HCT116 (cell line): ENCODE measurements at regions not wholly inside any gene's neighbourhood (a gene's known extent, or its start where the extent isn't known, plus 50 kb on each side); places are given as distances from the start of the nearest gene placed in this dataset.

ENCODE experiments used
- ATAC-seq: fragments of 200-7000 bp; cut with Tn5 transposase; 2 replicates; pipeline ENCODE4 v1.9.1; 2020; ENCODE audit warnings: mild to moderate bottlenecking, moderate library complexity
- BruUV-seq: library from RNA; stranded (reverse); fragments of 400-500 nt; replicated peaks from 2 replicates; lab custom pipeline; 2021; lab: Mats Ljungman, UMichigan
- CTCF ChIA-PET: fragments of 300-600 bp; sonication (Branson Sonifier 250); formaldehyde crosslinking; loops from one replicate; lab custom pipeline; 2021; ENCODE audit warnings: antibody characterized with exemption; lab: Charles Lee
- POLR2A ChIA-PET: fragments of 300-600, 350-600 bp; sonication (Branson Sonifier 250); formaldehyde crosslinking; loops from one replicate; lab custom pipeline; 2021; ENCODE audit warnings: antibody characterized with exemption; lab: Charles Lee
- RAD21 ChIA-PET, 2 experiments: fragments of 300-600 bp; sonication (Branson Sonifier 250); formaldehyde crosslinking; loops; one replicate each; lab custom pipeline; 2023; ENCODE audit warnings: low total read pairs in 2 of 2; ENCODE audit not compliant: uncharacterized antibody in 2 of 2, unreplicated experiment in 2 of 2, low non-redundant PET in 1 of 2; lab: Charles Lee
- DNase-seq: peaks from one replicate; pipeline ENCODE4 v3.0.0-alpha.2; 2010; ENCODE audit warnings: low read depth, low spot score
- H2AFZ ChIP-seq: fragments of 200-600 bp; shearing (Covaris generic), sonication (generic); 2 replicates; pipeline ENCODE4 v1.6.1; 2017; ENCODE audit warnings: low read depth, mixed run types, mixed read lengths, antibody characterized with exemption, low read length; ENCODE audit not compliant: poor library complexity, severe bottlenecking
- H3K27ac ChIP-seq: 2 replicates; pipeline ENCODE4 v1.5.1; 2012; ENCODE audit warnings: low read depth, low read length
- H3K27me3 ChIP-seq: fragments of 200-600 bp; sonication (generic); 2 replicates; pipeline ENCODE4 v1.6.1; 2016; ENCODE audit warnings: mixed run types, low read length, mixed read lengths; ENCODE audit not compliant: insufficient read depth
- H3K36me3 ChIP-seq, 2 experiments: fragments of 200-500 bp in 1 of 2; fragments of 200-600 bp in 1 of 2; sonication (Bioruptor generic) in 1 of 2; sonication (generic) in 1 of 2; 2 replicates each; pipeline versions ENCODE4 v1.5.1 to v1.6.1; 2014 to 2016; ENCODE audit warnings: low read length in 2 of 2, inconsistent platforms in 1 of 2, mixed read lengths in 1 of 2, mixed run types in 1 of 2; ENCODE audit not compliant: insufficient read depth in 2 of 2, control insufficient read depth in 1 of 2
- H3K4me1 ChIP-seq, 2 experiments: fragments of 200-600 bp in 1 of 2; sonication (generic) in 1 of 2; 2 replicates each; pipeline versions ENCODE4 v1.5.1 to v1.6.1; 2012 to 2017; ENCODE audit warnings: low read length in 2 of 2, inconsistent platforms in 1 of 2, mild to moderate bottlenecking in 1 of 2, mixed read lengths in 1 of 2, mixed run types in 1 of 2, moderate library complexity in 1 of 2; ENCODE audit not compliant: insufficient read depth in 2 of 2, control insufficient read depth in 1 of 2
- H3K4me2 ChIP-seq: fragments of 200-600 bp; sonication (generic); 2 replicates; pipeline ENCODE4 v1.6.1; 2017; ENCODE audit warnings: mixed run types, low read length, mixed read lengths
- H3K4me3 ChIP-seq, 2 experiments: fragments of 200-600 bp in 1 of 2; sonication (generic) in 1 of 2; replicated peaks in 1 of 2; 2 replicates each; pipeline ENCODE4 v1.5.1; 2011 to 2016; ENCODE audit warnings: low read length in 2 of 2, control low read depth in 1 of 2, low read depth in 1 of 2, mild to moderate bottlenecking in 1 of 2, mixed read lengths in 1 of 2, mixed run types in 1 of 2
- H3K79me2 ChIP-seq: fragments of 200-600 bp; sonication (generic); 2 replicates; pipeline ENCODE4 v1.6.1; 2017; ENCODE audit warnings: mild to moderate bottlenecking, mixed run types, low read length, moderate library complexity, mixed read lengths; ENCODE audit not compliant: insufficient read depth
- H3K9ac ChIP-seq: fragments of 200-600 bp; sonication (generic); 2 replicates; pipeline ENCODE4 v1.6.1; 2016; ENCODE audit warnings: low read length, mixed read lengths
- H3K9me2 ChIP-seq: fragments of 200-600 bp; sonication (generic), shearing (Covaris generic); 2 replicates; pipeline ENCODE4 v1.6.1; 2017; ENCODE audit warnings: mixed run types, mild to moderate bottlenecking, moderate library complexity; ENCODE audit not compliant: insufficient read depth
- H3K9me3 ChIP-seq, 2 experiments: fragments of 200-500 bp in 1 of 2; fragments of 200-600 bp in 1 of 2; sonication (Bioruptor generic) in 1 of 2; sonication (generic) in 1 of 2; 2 replicates each; pipeline ENCODE4 v1.6.1; 2014 to 2017; ENCODE audit warnings: low read length in 2 of 2, mixed read lengths in 2 of 2, inconsistent platforms in 1 of 2, low read depth in 1 of 2, mild to moderate bottlenecking in 1 of 2, mixed run types in 1 of 2, moderate library complexity in 1 of 2; ENCODE audit not compliant: control insufficient read depth in 1 of 2, insufficient read depth in 1 of 2
- H4K20me1 ChIP-seq: fragments of 200-600 bp; sonication (generic), shearing (Covaris generic); 2 replicates; pipeline ENCODE4 v1.6.1; 2017; ENCODE audit warnings: mixed run types, mild to moderate bottlenecking, moderate library complexity; ENCODE audit not compliant: insufficient read depth
- ATF3 ChIP-seq: IDR thresholded peaks from 2 replicates; pipeline ENCODE4 v1.6.1; 2012
- EGR1 ChIP-seq: IDR thresholded peaks from 2 replicates; pipeline ENCODE4 v1.6.1; 2012; ENCODE audit warnings: low read depth
- ELF1 ChIP-seq: IDR thresholded peaks from 2 replicates; pipeline ENCODE4 v1.6.1; 2012; ENCODE audit warnings: low read depth, borderline replicate concordance
- EZH2 ChIP-seq: fragments of 200-600 bp; sonication (generic); IDR thresholded peaks from 2 replicates; pipeline ENCODE4 v1.6.1; 2017; ENCODE audit warnings: antibody characterized with exemption, mixed run types
- FOSL1 ChIP-seq: IDR thresholded peaks from 2 replicates; pipeline ENCODE4 v1.6.1; 2012; ENCODE audit warnings: low read depth
- MAX ChIP-seq: IDR thresholded peaks from 2 replicates; pipeline ENCODE4 v1.6.1; 2012
- POLR2A ChIP-seq: IDR thresholded peaks from 2 replicates; pipeline ENCODE4 v1.7.0; 2011; ENCODE audit warnings: borderline replicate concordance; ENCODE audit not compliant: insufficient read depth, insufficient read length; ENCODE audit errors: extremely low read depth
- RAD21 ChIP-seq: IDR thresholded peaks from 2 replicates; pipeline ENCODE4 v1.6.1; 2012; ENCODE audit warnings: low read depth, mild to moderate bottlenecking
- REST ChIP-seq: IDR thresholded peaks from 2 replicates; pipeline ENCODE4 v1.6.1; 2012; ENCODE audit warnings: low read depth
- YY1 ChIP-seq: IDR thresholded peaks from 2 replicates; pipeline ENCODE4 v1.6.1; 2011; ENCODE audit warnings: low read length, low read depth, moderate library complexity, mild to moderate bottlenecking; ENCODE audit not compliant: insufficient replicate concordance; ENCODE audit errors: extremely low read depth
- ZBTB33 ChIP-seq: IDR thresholded peaks from 2 replicates; pipeline ENCODE4 v1.6.1; 2011; ENCODE audit warnings: mild to moderate bottlenecking, low read length, moderate library complexity; ENCODE audit not compliant: insufficient replicate concordance; ENCODE audit errors: extremely low read depth
- ZFX ChIP-seq: fragments of 450-650 bp; IDR thresholded peaks from 2 replicates; pipeline ENCODE4 v1.6.1; 2017
- ZNF274 ChIP-seq: fragments of 200-500 bp; sonication (Bioruptor generic); IDR thresholded peaks from 2 replicates; pipeline ENCODE4 v1.6.1; 2014; ENCODE audit warnings: mild to moderate bottlenecking, low read depth, low read length, inconsistent platforms
- intact Hi-C: fragments of 100-400 bp; cut with micrococcal nuclease; formaldehyde crosslinking; loops from 2 replicates; pipeline ENCODE4 v1.10.0; 2022

- DNase-seq (no peak), ATAC-seq (peak; percentile 34; the same call in 1 of the 2 replicates)
- no peaks in the 10 kb centered on the region for H3K79me2 ChIP-seq
- no peak overlapping the region for H3K4me2 ChIP-seq
- no peak overlapping the region for H3K9ac ChIP-seq
- no peaks in the 10 kb centered on the region for H3K9me3 ChIP-seq
- TF ChIP-seq MAX (no peak), ZNF274 (no peak)
- H3K27me3 ChIP-seq: peaks cover 56% of the 10 kb centered on the region
- ChIA-PET RAD21 (no interaction called here), CTCF (interaction anchor here (1.6 kb wide), 1 partner anchor 61 kb away, joined by 3 read pairs; no protein-coding TSS in a partner anchor), POLR2A (no interaction called here)
- H3K36me3 ChIP-seq: no peaks in the 10 kb centered on the region
- BruUV-seq: no TSS peak
- H3K4me3 ChIP-seq: no peak overlapping the region
- H3K27ac ChIP-seq: no peak overlapping the region
- no peaks in the 10 kb centered on the region for H3K4me1 ChIP-seq
- no peak overlapping the region for H2AFZ ChIP-seq
- no peaks in the 10 kb centered on the region for H3K9me2 ChIP-seq
- H4K20me1 ChIP-seq: no peaks in the 10 kb centered on the region
- intact Hi-C loops: no loop called here
These were observed 363.7 kb upstream of the PODXL start for GRCh38 chr7:131919920-131920709.

GRCh38 chr7:131911112-131911511, 354.7 kb upstream of the PODXL start:
- ChIA-PET POLR2A (no interaction called here), RAD21 (no interaction called here), CTCF (no interaction called here)
- Histone ChIP-seq H3K36me3 (no peaks in the 10 kb centered on the region), H3K4me1 (no peaks in the 10 kb centered on the region), H3K27me3 (peaks cover 23% of the 10 kb centered on the region), H3K27ac (no peak overlapping the region), H2AFZ (no peak overlapping the region), H3K9me3 (no peaks in the 10 kb centered on the region), H4K20me1 (no peaks in the 10 kb centered on the region), H3K79me2 (no peaks in the 10 kb centered on the region), H3K9ac (no peak overlapping the region), H3K4me2 (no peak overlapping the region), H3K4me3 (no peak overlapping the region), H3K9me2 (no peaks in the 10 kb centered on the region)
- BruUV-seq: no TSS peak
- DNase-seq: no peak
- no peak for ATAC-seq
- intact Hi-C loops: no loop called here
- TF ChIP-seq ELF1 (no peak), EZH2 (no peak), RAD21 (no peak), ZFX (no peak), ZNF274 (no peak), POLR2A (no peak), YY1 (no peak), EGR1 (no peak), ATF3 (no peak), ZBTB33 (no peak), REST (no peak), FOSL1 (no peak), MAX (no peak)
